ENCODE measurements at regions not wholly inside any gene's neighbourhood (a gene's known extent, or its start where the extent isn't known, plus 50 kb on each side); places are given as distances from the start of the nearest gene placed in this dataset.

DNA sequence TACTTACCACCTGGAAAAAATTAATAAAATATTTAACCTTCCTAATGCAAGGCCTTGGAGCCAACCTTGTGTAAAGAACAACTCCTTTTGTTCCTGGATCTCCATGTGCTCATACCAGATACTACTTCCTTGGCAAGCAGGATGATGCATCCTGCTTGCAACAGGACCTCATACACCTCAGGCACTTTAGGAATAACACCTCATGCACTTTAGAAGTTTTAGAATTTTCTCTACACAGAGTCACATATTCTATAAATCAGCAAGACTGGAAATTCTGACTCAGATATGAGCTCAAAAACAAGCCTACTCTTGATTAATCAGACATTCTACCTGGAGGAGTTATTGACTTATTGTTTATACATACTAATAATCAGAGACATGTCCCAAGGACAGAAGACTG, 209.6 kb upstream of the CDH10 start:
- DNase-seq (ENCODE audit: low read depth, low spot score) = no peak

DNA sequence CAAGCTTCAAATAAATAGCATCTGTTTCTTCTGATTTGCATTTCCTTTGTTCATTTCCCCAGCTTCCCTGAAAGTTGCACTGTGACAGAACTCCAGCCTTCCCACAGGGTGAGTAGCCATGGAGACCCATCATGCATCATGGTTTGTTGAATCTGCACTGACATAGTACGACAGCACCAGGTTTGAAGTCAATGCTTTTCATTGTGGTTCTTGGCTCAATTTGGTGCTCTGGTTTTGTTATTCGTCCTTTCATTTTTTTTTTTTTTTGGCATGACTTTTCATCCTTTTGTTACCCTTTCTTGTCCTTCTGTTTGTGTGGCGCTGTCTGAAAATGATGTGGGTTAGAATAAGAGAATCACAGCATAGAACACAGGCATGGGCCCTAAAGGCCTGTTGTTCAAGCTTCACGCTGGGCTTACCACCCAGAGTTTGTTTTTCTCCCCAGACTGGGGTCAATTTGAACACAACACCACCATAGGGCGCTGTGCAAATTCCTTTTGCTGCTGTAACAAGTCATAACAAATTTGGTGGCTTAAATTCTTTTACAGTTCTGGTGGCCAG, 206.2 kb upstream of the CDH10 start:
- DNase-seq (ENCODE audit: low read depth, low spot score) = no peak

DNA sequence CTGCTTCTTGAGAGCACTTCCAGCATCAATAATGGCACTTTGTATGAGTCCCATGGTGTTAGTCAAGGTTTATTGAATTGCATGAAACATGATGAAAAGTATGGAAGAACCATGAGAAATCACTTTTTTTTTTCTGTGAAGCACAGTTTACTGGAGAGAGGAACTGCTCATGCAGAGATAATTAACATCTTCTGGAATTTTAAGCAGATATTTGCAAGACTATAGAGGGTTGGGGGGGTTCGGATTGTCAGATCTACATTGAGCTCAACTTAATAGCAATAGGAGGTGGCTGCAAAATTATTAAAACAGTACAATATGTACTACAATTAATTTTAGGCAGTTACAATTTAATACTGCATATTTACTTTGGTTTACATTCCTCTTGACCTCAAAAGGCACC, 204.4 kb upstream of the CDH10 start:
- no peak for DNase-seq (ENCODE audit: low read depth, low spot score)

DNA sequence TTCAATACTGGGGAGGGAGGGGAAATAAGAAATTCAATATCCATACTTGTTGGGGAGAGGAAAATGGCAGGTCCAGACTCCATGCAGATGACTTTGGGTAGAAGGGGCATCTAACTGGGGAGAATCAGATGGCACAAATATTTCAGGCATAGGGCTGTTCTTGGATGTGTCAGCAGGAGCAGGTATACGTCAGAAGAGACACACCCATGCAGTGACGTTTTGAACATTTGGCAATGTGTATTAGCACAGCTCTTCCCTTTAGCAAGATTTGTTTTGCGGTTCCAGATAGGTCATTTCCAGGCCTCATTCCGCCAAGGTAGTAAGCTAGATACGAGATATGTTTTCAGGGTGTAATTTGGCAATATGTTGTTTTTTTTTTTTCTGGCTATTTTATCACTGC, 187.2 kb upstream of the CDH10 start:
- no peak for DNase-seq (ENCODE audit: low read depth, low spot score)

DNA sequence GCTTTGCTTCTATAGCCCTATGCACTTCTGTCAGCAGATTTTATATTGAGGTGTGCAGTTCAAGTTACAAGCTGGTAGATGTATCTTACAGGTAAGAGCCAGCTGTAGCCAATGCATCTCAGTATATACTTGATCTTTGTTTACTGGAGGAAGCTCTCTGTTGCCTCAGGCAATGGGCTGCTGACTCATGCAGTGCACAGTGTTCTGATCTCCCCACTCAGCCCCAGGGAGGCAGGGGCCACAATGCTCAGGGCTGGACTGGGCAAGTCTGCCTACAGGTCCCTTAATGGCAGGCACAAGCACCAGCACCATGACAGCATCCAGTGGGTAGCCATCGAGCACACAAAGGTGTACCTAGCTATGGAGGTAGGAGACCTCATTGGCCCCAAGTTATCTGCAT, 178.8 kb upstream of the CDH10 start:
- DNase-seq (ENCODE audit: low read depth, low spot score) = no peak

DNA sequence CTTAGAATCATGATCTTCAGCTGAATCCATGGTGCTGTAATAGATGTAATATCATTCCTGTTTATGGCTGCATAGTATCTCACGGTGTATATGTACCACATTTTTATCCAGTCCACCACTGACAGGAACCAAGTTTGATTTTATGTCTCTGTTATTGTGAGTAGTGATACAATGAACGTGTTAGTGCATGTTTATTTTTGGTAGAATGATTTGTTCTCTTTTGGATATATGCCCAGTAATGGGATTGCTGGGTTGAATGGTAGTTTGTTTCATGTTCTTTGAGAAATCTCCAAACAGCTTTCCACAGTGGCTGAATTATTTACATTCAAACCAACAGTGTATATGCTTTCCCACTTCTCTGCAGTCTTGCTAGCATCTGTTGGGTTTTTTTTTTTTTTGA, 175.1 kb upstream of the CDH10 start:
- no peak for DNase-seq (ENCODE audit: low read depth, low spot score)

DNA sequence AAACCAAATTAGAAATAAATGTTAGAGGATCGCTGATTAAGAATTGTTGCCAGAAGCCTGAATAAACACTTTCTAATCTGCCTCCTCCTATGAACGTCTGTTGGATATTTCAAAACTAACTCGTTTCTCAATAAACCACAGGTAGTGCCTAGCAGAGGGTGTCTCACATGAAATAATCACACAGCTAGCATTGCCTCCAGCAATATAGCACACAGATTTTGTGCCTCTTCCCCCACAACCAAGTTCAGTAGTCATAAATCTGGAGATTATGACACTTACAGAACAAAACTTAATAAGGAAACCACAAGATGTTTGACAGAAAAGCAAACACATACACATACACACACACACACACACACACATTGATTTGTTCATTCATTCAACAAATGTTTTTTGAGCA, 173.2 kb upstream of the CDH10 start:
- no peak for DNase-seq (ENCODE audit: low read depth, low spot score)

DNA sequence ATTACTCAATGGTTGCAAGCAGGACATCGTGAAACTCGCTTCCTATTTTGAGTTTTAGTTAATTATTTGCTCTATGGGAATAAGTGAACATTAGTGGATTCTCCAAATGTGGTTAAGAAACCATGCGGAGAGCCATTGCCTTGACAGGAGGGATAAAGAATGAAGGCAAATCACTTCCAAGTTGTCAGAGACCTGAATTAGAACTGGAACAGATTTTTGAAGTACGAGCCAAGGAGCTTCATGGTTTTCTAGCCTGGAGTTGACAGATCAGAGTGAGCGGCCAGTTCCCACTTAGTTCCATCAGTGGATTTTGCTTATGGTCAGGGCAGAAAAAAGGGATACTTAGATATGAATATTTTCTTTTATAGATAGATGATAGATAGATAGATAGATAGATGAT, 171.4 kb upstream of the CDH10 start:
- DNase-seq (ENCODE audit: low read depth, low spot score) = no peak

DNA sequence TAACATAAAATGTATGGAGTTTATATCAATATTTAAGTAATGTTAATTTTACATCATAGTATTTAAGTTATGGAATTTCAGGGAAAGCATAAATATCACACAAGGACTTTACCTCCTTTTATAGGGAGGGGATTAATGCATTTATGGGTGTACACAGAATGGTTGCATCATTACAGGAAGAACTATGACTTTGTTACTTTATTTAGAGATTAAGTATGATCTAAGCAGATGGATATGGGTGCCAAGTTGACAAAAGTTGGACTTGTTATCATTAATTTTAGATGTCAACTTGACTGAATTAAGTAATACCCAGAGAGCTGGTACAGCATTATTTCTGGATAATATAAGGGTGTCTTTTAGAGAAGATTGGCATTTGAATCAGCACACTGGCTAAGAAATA, 160.5 kb upstream of the CDH10 start:
- DNase-seq (ENCODE audit: low read depth, low spot score) = no peak

DNA sequence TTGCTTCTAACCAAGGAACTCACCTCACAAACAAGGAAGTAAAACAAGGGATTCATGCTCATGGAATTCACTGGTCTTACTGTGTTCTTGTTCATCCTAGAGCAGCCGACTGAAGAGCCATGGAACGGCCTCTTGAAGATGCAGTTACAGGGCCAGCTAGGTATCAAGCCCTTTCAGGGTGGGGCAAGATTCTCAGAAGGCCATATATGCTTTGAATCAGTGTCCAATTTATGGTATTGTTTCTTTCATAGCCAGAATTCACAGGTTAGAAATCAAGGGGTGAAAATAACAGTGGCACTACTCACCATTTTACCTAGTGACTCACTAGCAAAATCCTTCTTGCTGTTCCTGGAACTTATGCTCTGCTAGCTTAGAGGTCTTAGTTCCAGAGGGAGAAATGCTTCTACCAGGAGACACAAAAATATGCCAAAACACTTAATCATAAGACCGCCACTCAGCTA, 159.5 kb upstream of the CDH10 start:
- DNase-seq (ENCODE audit: low read depth, low spot score) = no peak

DNA sequence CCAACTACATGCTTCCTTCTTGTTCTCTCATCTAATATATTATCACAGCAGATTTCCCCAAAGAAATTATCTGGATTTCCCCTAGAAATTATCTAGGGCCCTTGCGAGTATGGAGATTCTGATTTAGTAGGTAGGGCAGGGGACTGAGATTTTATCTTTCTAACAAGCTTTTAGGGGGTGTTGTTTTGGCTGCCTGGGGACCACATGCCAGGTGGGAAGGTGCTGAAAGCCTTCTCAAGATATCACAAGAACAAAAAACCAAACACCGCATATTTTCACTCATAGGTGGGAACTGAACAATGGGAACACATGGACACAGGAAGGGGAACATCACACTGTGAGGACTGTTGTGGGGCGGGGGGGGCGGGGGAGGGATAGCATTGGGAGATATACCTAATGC, 146.5 kb upstream of the CDH10 start:
- no peak for DNase-seq (ENCODE audit: low read depth, low spot score)

DNA sequence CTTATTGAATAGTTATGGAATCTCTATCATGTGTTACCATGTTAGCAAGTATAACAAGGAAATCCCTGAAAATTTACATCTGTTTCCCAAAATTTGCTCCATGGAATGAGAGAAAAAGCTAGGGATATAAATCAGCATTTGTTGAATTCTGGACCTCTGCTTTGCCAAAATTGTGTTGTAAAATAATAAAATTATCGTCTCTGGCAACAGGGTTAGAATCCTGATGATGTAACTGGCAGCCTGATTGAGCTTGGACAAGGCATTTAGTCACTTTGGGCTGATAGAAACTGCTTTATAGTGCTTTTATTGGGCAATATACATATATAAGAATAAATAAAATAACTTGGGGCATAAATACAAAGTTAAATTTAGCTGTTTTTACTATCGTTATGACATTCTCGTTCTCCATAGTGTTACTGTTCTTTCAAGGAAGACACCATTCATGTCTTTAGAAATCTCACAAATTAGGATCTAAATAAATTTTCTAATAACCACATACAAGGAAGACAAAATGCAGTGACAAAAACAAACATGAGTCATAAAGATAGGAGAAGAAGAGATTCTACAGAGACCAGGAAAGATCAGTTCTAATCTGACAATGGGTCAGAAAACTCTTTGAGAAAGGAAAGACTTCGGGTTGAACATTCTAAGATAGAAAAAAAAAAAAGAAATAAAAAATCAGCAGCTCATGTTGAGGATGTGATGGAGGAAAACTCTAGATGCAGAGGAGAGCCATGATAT, 145.0 kb upstream of the CDH10 start:
- no peak for DNase-seq (ENCODE audit: low read depth, low spot score)

DNA sequence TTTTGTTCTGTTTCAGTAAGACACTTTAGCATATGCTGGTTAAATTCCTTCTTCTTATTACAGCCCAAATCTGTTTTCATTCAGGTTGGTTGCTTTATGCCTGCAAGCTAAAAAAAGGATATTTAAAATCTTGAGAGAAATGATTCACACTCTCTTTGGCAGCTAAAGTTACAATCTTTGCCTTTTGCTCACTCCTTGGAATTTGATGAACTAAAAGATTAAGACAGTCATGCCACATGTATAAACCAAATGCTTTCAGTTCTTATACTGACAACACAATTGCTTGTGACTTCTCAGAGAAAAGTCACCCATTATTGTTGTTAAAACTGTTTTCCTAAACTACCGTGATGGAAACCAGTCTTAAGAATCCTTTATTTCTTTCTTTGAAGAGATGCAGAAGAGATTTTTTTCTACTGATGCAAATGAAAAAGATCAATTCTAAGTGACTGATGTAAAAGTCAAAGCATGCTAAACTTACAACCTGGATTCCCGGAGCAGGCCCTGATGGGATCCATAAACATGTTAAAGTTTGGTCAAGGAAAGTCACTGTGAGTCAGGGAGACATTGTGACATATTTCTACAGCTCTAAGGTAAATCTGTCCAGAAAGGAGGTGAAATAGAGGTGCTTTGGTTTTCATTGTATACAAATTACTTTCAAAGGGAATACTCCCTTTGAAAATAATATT, 144.2 kb upstream of the CDH10 start:
- no peak for DNase-seq (ENCODE audit: low read depth, low spot score)

DNA sequence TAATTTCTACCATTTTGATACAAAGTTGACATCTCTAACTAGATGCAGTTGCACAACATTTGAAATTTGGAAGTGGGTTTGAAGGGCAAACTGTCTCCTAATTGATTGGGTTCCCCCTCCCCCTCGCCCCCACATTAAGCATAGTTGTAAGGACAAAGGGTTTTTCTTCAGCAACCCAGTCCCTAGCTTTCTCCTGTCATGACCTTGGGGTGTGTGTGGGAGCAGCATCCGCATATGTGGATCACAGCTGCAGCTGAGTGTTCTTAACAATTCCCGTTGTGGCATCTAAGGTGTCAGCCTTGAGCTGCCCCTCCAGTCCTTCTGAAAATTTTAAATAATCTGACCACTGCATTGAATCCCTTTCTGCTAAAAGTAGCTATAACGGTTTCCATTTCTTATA, 141.3 kb upstream of the CDH10 start:
- no peak for DNase-seq (ENCODE audit: low read depth, low spot score)

DNA sequence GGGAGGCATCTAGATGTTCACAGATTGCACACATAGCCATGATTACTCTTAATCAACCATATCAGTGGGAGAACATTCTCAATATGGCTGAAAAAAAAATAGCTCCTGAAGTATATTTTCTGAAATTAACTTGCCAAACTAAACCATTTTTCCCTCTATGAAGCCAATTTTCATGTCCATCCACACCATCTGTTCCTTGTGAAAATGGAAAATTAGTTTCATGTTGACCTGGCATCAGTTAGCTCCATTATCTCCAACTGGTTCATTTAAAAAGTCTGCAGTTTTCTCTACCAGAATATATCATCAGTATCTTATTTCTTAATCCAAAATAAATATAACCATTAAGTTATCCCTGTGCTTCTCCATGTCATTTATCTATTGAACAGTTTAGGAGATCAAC, 138.8 kb upstream of the CDH10 start:
- no peak for DNase-seq (ENCODE audit: low read depth, low spot score)

DNA sequence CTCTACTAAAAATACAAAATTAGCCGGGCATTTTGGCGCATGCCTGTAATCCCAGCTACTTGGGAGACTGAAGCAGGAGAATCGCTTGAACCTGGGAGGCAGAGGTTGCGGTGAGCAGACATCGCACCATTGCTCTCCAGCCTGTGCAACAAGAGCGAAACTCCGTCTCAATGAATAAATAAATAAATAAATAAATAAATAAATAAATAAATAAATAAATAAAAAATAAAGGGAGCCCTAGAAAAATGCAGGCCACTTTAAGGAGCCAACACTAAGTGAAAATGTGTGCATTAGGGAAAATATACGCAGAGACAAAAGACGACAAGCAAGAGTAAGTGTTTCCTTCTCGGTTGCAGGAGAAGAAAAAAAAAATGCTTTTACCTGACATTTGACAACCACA, 132.6 kb upstream of the CDH10 start:
- no peak for DNase-seq (ENCODE audit: low read depth, low spot score)

DNA sequence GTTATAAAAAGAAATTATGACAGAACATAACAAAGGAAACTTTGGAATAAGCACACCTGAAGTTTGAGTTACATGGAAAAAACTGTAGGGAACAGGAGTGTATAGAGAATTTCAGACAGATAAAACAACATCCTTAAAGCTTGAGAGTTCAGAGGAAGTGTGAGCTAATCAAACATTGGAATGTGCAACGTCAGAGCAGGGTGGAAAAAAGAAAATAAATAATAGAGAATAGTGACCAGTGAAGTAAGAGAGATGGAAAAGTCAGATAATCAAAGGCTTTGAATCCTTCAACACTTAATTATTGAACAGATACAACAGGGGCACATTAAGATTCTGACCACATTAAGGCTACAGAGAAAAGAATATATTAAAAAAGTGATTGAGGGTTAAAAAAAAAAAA, 128.5 kb upstream of the CDH10 start:
- no peak for DNase-seq (ENCODE audit: low read depth, low spot score)

DNA sequence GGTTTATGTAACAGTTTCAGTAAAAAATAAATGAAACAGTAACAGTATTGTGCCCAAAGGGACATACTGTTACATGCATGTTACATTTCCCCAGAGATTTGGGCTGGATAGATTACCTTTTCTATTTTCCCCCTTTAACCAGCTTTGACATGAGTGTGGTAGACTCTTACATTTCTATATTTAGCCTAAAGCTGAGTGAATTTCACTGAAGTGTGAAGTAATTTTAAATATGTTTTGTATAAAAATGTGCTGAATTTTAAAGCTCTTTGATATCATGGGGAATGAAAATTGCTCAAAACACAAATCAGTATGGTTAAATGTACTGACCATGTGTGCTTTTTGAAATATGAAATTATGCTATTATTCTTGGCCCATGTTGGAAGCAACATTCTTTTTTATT, 122.3 kb upstream of the CDH10 start:
- no peak for DNase-seq (ENCODE audit: low read depth, low spot score)

DNA sequence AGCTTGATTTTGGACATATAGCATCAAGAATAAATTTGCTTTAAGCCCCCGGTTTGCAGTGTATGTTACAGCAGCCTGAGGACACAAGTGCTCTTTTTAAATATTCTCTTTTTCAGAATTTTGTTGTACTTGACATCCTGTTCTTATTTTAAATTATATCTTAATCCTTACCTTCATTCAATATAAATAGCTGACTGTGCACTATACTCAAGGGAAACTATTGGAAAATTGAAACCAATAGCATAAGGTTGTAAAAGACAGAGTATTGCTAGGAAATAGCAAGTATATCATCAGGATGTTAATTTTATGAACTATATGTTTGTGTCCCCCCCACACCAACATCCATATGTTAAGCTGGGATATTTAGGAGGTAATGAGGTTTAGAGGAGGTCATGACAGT, 120.4 kb upstream of the CDH10 start:
- DNase-seq (ENCODE audit: low read depth, low spot score) = no peak

DNA sequence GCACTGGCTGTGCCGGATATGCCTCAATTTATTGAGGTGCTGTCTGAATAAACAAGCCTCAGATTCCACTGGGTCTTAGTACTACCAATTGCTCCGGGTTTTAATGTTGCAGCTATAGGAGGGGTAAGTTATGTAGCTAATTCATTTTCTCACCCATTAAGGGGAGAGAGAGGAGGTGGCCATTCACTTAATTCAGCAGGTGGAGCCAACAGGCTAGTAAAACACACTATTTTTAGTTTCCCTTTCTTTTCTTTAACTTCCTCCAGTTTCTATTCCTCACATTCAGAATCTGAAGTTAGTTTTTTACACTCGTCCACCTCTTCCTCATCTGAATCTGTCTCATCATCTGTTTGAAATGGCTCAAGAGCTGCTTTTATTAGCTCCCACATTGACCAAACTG, 105.6 kb upstream of the CDH10 start:
- DNase-seq (ENCODE audit: low read depth, low spot score) = no peak

DNA sequence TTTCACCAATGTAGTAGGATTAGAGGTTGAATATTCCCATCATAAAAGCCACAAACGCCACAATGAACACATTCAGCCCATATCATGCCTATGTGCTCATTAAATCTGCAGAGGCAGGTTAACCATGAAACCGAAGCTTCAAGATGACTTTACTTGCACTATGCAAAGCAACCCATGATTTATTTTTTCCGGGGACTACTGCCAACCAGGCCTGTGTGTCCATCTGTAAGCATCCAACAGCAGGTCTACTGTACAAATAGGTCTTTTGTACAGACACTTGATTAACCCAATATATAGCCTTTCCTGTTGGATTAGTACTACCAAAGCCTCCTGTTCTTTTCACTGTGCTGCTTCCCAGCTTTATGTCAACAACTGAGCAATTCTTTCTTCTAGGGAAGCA, 104.9 kb upstream of the CDH10 start:
- DNase-seq (ENCODE audit: low read depth, low spot score) = no peak

DNA sequence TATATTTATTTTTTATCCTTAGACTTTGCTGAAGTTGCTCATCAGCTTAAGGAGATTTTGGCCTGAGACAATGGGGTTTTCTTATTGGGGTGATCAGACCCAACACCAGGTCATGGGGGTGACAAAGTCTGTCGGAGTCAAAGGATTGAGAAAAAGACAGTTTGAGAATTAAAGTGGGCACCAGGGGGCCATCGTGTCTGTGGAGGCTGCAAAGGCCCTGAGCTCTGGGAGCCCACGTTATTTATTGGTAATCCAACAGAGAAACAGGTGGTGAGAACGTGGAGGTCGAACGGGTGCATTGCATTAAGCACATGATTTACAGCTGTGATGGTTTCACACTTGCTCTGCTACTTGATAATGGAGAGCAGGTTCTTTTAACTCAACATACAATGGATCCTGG, 102.5 kb upstream of the CDH10 start:
- no peak for DNase-seq (ENCODE audit: low read depth, low spot score)

DNA sequence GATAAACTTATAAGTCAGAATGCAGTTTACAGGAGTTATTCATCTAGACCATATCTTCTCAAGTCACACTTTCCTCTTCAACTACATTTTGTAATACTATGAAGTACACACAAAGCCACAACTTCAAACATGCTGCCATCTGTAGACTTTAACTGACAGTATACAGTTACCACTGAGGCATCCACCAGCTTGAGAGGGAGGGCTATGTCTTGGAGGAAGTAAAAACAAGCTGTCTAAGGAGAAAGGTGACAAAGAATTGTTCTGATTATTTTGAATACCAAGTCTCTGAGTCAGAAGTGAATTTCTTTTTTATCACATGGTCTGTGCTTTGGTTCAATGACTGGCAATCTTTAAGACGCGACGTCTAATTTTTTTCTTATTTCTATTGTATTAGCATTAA, 97.6 kb upstream of the CDH10 start:
- no peak for DNase-seq (ENCODE audit: low read depth, low spot score)

Measured in iPS DF 19.7 (cell line).